Gastroesophageal sphincter (tissue), 3 donors: ENCODE measurements at regions not wholly inside any gene's neighbourhood (a gene's known extent, or its start where the extent isn't known, plus 50 kb on each side); places are given as distances from the start of the nearest gene placed in this dataset.

ENCODE experiments used
- CTCF ChIP-seq, 4 experiments: fragments of 200-600 bp in 2 of 4; fragments of 450-650 bp in 2 of 4; sonication (generic) in 1 of 4; IDR thresholded peaks; one replicate each; pipeline ENCODE4 v1.5.1; 2017 to 2019; ENCODE audit warnings: antibody characterized with exemption in 4 of 4, mild to moderate bottlenecking in 2 of 4, moderate library complexity in 2 of 4
- EP300 ChIP-seq: sonication (generic); formaldehyde crosslinking; IDR thresholded peaks from one replicate; pipeline ENCODE4 v1.6.1; 2017; ENCODE audit warnings: antibody characterized with exemption, mild to moderate bottlenecking
- POLR2A ChIP-seq, 2 donors: fragments of 450-650 bp; IDR thresholded peaks; one replicate each; pipeline ENCODE4 v1.6.1; 2017; ENCODE audit warnings: antibody characterized with exemption in 2 of 2, mild to moderate bottlenecking in 2 of 2, moderate library complexity in 1 of 2
- POLR2AphosphoS5 ChIP-seq: sonication (generic); formaldehyde crosslinking; IDR thresholded peaks from one replicate; pipeline ENCODE4 v1.6.1; 2017; ENCODE audit warnings: antibody characterized with exemption

GRCh38 chr16:86325895-86326294, 184.4 kb upstream of the FOXF1 start:
- TF ChIP-seq CTCF (IDR thresholded peaks at IDR 0.05) (no peak), POLR2A (IDR thresholded peaks at IDR 0.05) (no peak), POLR2AphosphoS5 (no peak), EP300 (no peak)
